ENCODE measurements at regions not wholly inside any gene's neighbourhood (a gene's known extent, or its start where the extent isn't known, plus 50 kb on each side); places are given as distances from the start of the nearest gene placed in this dataset.
A peak's percentile ranks its signal among the peaks of the same experiment; 100 is the strongest.
"Not testable (repeated sequence)": the region's sequence is repeated elsewhere in the genome, so short reads cannot be mapped to it uniquely, and the experiment has no call there.

DNA sequence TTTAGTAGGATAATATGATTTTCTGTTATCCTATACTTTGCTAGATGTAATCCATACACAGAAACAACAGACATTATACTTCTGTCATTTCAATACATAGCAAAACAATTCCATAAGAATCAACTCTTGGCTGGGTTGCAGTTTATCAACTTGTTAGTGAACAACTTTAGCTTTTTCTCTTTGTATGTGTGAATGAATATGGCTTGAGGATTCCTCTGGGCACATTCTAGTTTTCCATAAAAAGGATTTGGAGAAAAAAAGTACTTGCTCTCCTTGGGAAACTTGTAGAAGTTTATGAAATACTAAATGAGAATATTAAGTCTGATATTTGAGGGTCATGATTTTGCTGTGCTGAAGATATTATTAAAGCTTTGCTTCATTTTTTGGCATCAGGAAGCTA, 210.7 kb upstream of the GIMD1 start:
- ATAC-seq (ENCODE audit: low FRiP score in 2 of 2) (no peak), DNase-seq (no peak)
- Histone ChIP-seq H3K4me1 (no peaks in the 10 kb centered on the region), H3K27me3 (no peaks in the 10 kb centered on the region), H3K27ac (no peak overlapping the region), H3K4me3 (no peak overlapping the region), H3K9me3 (no peaks in the 10 kb centered on the region), H3K36me3 (no peaks in the 10 kb centered on the region)
- TF ChIP-seq EP300 (IDR thresholded peaks at IDR 0.05) = no peak
- TF ChIP-seq, protein P1, sequence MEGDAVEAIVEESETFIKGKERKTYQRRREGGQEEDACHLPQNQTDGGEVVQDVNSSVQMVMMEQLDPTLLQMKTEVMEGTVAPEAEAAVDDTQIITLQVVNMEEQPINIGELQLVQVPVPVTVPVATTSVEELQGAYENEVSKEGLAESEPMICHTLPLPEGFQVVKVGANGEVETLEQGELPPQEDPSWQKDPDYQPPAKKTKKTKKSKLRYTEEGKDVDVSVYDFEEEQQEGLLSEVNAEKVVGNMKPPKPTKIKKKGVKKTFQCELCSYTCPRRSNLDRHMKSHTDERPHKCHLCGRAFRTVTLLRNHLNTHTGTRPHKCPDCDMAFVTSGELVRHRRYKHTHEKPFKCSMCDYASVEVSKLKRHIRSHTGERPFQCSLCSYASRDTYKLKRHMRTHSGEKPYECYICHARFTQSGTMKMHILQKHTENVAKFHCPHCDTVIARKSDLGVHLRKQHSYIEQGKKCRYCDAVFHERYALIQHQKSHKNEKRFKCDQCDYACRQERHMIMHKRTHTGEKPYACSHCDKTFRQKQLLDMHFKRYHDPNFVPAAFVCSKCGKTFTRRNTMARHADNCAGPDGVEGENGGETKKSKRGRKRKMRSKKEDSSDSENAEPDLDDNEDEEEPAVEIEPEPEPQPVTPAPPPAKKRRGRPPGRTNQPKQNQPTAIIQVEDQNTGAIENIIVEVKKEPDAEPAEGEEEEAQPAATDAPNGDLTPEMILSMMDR (IDR thresholded peaks at IDR 0.05) = no peak
- TF ChIP-seq POLR2AphosphoS5 (IDR thresholded peaks at IDR 0.05) = no peak
- no peak for TF ChIP-seq POLR2A (IDR thresholded peaks at IDR 0.05)

DNA sequence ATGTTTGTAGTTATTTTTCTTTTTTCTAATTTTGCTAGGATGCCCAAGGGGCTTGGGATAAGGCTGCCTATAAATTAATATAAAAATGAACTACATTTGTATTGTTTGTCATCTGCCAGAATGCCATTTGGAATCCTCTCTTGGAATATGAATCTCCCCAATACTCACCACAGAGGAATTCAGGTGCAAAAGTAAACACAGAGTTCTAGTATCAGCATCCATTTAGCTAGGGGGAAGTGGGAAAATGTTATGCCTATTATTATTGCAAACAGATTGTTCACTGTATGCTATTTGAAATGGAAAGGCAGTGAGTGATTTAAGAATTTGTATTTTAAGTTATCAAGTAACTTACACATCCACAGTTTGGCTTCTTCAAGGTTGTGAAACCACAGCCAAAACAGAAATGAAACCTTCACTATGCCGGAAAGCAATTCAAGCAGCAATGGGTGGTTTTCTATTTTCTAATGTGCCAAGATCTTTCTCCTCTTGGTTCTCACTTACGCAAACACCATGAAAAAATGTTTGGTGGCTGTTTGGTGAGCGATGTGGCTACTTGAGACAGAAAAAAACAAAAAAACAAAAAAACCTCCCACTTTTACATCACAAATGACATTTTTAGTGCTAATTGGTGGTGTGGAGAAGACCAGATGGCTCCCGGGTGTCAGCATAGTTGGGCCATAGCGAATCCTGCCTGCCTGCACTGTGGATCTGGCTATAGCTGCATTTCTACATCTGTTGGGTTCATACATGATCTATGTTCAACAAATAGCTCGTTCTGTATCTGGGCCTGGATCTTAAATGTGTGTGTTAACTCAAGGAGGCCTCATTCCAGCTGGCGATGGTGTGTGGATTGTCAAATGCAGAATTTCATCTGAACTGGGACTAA, 200.8 kb upstream of the GIMD1 start:
- Histone ChIP-seq H3K9me3 (no peaks in the 10 kb centered on the region), H3K27ac (no peak overlapping the region), H3K27me3 (no peaks in the 10 kb centered on the region), H3K4me1 (no peaks in the 10 kb centered on the region), H3K4me3 (no peak overlapping the region), H3K36me3 (no peaks in the 10 kb centered on the region)
- WGBS, 2 donors = 79 to 86% methylated on average over 7 of the region's 7 CpGs
- TF ChIP-seq, protein P1 (IDR thresholded peaks at IDR 0.05) = no peak
- TF ChIP-seq POLR2AphosphoS5 (IDR thresholded peaks at IDR 0.05) (no peak), POLR2A (IDR thresholded peaks at IDR 0.05) (no peak), EP300 (IDR thresholded peaks at IDR 0.05) (no peak)
- ATAC-seq (ENCODE audit: low FRiP score in 2 of 2) = no peak
- DNase-seq = no peak

DNA sequence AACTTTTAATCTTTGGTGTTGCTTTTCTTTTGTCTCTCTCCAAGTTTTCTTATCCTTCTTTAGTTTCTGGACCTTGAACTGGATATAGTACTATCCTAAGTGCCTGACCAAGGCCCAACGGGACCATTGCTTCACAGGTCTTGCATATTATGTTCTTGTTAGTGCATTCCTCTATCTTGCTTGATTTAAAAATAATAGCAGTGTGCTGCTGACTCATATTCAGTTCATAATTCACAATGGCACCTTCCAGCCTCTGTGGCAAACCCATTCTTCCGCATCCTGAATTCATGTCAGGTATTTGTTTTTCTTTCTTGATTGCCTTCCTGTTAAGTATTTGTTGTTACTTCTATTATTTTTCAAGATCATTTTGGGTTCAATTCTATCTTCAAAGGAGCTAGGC, 197.1 kb upstream of the GIMD1 start:
- 81 to 84% methylated on average over 2 of the region's 2 CpGs for WGBS, 2 donors
- ATAC-seq (ENCODE audit: low FRiP score in 2 of 2) (no peak), DNase-seq (no peak)
- Histone ChIP-seq H3K9me3 (no peaks in the 10 kb centered on the region), H3K27ac (no peak overlapping the region), H3K27me3 (no peaks in the 10 kb centered on the region), H3K4me1 (no peaks in the 10 kb centered on the region), H3K36me3 (no peaks in the 10 kb centered on the region), H3K4me3 (no peak overlapping the region)
- TF ChIP-seq EP300 (IDR thresholded peaks at IDR 0.05) (no peak), POLR2AphosphoS5 (IDR thresholded peaks at IDR 0.05) (no peak), POLR2A (IDR thresholded peaks at IDR 0.05) (no peak)
- TF ChIP-seq, protein P1 (IDR thresholded peaks at IDR 0.05) = no peak

DNA sequence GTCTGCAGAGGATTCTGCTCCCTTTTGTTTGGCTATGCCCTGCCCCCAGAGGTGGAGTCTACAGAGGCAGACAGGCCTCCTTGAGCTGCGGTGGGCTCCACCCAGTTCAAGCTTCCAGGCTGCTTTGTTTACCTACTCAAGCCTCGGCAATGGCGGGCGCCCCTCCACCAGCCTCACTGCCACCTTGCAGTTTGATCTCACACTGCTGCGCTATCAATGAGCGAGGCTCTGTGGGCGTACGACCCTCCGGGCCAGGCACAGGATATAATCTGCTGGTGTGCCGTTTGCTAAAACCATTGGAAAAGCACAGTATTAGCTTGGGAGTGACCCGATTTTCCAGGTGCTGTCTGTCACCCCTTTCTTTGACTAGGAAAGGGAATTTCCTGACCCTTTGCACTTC, 195.1 kb upstream of the GIMD1 start:
- not testable (repeated sequence) for H3K9me3 ChIP-seq; H3K4me3 ChIP-seq; H3K4me1 ChIP-seq; ATAC-seq (ENCODE audit: low FRiP score in 2 of 2); H3K36me3 ChIP-seq; H3K27ac ChIP-seq; H3K27me3 ChIP-seq
- peak in 1 of 2 donors; percentile 34 for DNase-seq
- 81 to 94% methylated on average over 9 to 11 of the region's 11 CpGs for WGBS, 2 donors

DNA sequence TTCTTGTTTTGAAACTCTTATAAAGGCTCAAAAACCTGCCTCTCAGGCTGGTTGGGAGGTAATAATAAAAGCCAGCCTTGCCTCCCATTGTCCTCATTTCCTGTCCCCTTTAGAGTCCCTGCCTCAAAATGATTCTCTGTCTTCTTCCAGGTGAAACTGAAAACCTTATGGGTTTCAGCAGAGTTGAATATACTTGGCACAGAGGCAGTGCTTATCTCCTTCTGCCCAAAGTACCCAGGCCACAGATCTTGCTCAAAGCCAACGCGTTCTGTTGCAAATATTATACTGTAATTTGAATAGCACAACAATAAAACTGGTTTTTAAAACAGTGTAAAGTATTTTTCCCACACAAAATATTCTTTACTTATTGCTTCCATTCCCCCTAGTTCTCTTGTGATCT, 183.1 kb upstream of the GIMD1 start:
- Histone ChIP-seq H3K4me3 (no peak overlapping the region), H3K4me1 (no peaks in the 10 kb centered on the region), H3K36me3 (no peaks in the 10 kb centered on the region), H3K27me3 (no peaks in the 10 kb centered on the region), H3K9me3 (peaks cover 0 to 3% (median 0%) of the 10 kb centered on the region in 4 donors), H3K27ac (no peak overlapping the region)
- DNase-seq = no peak
- TF ChIP-seq EP300 (IDR thresholded peaks at IDR 0.05) (no peak), POLR2AphosphoS5 (IDR thresholded peaks at IDR 0.05) (no peak), POLR2A (IDR thresholded peaks at IDR 0.05) (no peak)
- TF ChIP-seq, protein P1 (IDR thresholded peaks at IDR 0.05) = no peak
- no peak for ATAC-seq (ENCODE audit: low FRiP score in 2 of 2)
- 91 to 95% methylated on average over 2 of the region's 2 CpGs for WGBS, 2 donors

Measured in upper lobe of left lung (tissue), 6 donors.